ENCODE measurements at regions not wholly inside any gene's neighbourhood (a gene's known extent, or its start where the extent isn't known, plus 50 kb on each side); places are given as distances from the start of the nearest gene placed in this dataset.

GRCh38 chr7:156582591-156583123, 57.9 kb upstream of the RNF32 start:
- TF ChIP-seq TAF1 (IDR thresholded peaks at IDR 0.05; ENCODE audit: low read depth) (no peak), CTCF (IDR thresholded peaks at IDR 0.05; ENCODE audit: poor library complexity, severe bottlenecking) (no peak), SMC3 (conservative IDR thresholded peaks at IDR 0.05; ENCODE audit: poor library complexity) (no peak), EP300 (conservative IDR thresholded peaks at IDR 0.05; ENCODE audit: poor library complexity, severe bottlenecking) (no peak), EZH2 (IDR thresholded peaks at IDR 0.05; ENCODE audit: borderline replicate concordance, insufficient read depth, low read length, poor library complexity, severe bottlenecking) (no peak), POLR2AphosphoS5 (IDR thresholded peaks at IDR 0.05) (no peak), MXI1 (conservative IDR thresholded peaks at IDR 0.05; ENCODE audit: poor library complexity, severe bottlenecking) (no peak), RAD21 (conservative IDR thresholded peaks at IDR 0.05) (no peak)
- TF ChIP-seq, protein P1, sequence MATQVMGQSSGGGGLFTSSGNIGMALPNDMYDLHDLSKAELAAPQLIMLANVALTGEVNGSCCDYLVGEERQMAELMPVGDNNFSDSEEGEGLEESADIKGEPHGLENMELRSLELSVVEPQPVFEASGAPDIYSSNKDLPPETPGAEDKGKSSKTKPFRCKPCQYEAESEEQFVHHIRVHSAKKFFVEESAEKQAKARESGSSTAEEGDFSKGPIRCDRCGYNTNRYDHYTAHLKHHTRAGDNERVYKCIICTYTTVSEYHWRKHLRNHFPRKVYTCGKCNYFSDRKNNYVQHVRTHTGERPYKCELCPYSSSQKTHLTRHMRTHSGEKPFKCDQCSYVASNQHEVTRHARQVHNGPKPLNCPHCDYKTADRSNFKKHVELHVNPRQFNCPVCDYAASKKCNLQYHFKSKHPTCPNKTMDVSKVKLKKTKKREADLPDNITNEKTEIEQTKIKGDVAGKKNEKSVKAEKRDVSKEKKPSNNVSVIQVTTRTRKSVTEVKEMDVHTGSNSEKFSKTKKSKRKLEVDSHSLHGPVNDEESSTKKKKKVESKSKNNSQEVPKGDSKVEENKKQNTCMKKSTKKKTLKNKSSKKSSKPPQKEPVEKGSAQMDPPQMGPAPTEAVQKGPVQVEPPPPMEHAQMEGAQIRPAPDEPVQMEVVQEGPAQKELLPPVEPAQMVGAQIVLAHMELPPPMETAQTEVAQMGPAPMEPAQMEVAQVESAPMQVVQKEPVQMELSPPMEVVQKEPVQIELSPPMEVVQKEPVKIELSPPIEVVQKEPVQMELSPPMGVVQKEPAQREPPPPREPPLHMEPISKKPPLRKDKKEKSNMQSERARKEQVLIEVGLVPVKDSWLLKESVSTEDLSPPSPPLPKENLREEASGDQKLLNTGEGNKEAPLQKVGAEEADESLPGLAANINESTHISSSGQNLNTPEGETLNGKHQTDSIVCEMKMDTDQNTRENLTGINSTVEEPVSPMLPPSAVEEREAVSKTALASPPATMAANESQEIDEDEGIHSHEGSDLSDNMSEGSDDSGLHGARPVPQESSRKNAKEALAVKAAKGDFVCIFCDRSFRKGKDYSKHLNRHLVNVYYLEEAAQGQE (IDR thresholded peaks at IDR 0.05; ENCODE audit: borderline replicate concordance): no peak
- Histone ChIP-seq H3K36me3 (ENCODE audit: insufficient read depth, low read length) (no peaks in the 10 kb centered on the region), H3K4me3 (ENCODE audit: low read length) (no peak overlapping the region), H3K27ac (ENCODE audit: low read length) (no peak overlapping the region), H3K4me2 (ENCODE audit: low read length) (no peak overlapping the region), H3F3A (ENCODE audit: insufficient read depth, low read length, poor library complexity, severe bottlenecking) (no peaks in the 10 kb centered on the region), H3K79me2 (replicated peaks; ENCODE audit: insufficient read depth, low read length) (no peaks in the 10 kb centered on the region), H3K9me3 (ENCODE audit: low read length) (no peaks in the 10 kb centered on the region), H2AFZ (ENCODE audit: low read depth, low read length) (no peak overlapping the region), H3K9ac (ENCODE audit: low read length) (no peak overlapping the region), H4K20me1 (ENCODE audit: insufficient read depth) (no peaks in the 10 kb centered on the region), H3K9me2 (ENCODE audit: insufficient read depth, low read length) (no peaks in the 10 kb centered on the region), H3K27me3 (ENCODE audit: insufficient read depth, low read depth, low read length) (no peaks in the 10 kb centered on the region)

- no peaks in the 10 kb centered on the region for H3K27me3 ChIP-seq (ENCODE audit: insufficient read depth, low read depth, low read length)
- H3F3A ChIP-seq (ENCODE audit: insufficient read depth, low read length, poor library complexity, severe bottlenecking): no peaks in the 10 kb centered on the region
- H3K9ac ChIP-seq (ENCODE audit: low read length): no peak overlapping the region
- TF ChIP-seq, protein P1 (IDR thresholded peaks at IDR 0.05; ENCODE audit: borderline replicate concordance): no peak
- no peak for TF ChIP-seq TAF1 (IDR thresholded peaks at IDR 0.05; ENCODE audit: low read depth)
- no peaks in the 10 kb centered on the region for H3K79me2 ChIP-seq (replicated peaks; ENCODE audit: insufficient read depth, low read length)
- no peaks in the 10 kb centered on the region for H3K9me2 ChIP-seq (ENCODE audit: insufficient read depth, low read length)
- no peaks in the 10 kb centered on the region for H4K20me1 ChIP-seq (ENCODE audit: insufficient read depth)
- H3K9me3 ChIP-seq (ENCODE audit: low read length): no peaks in the 10 kb centered on the region
- no peak overlapping the region for H2AFZ ChIP-seq (ENCODE audit: low read depth, low read length)
- H3K27ac ChIP-seq (ENCODE audit: low read length): no peak overlapping the region
- H3K4me3 ChIP-seq (ENCODE audit: low read length): no peak overlapping the region
- H3K36me3 ChIP-seq (ENCODE audit: insufficient read depth, low read length): no peaks in the 10 kb centered on the region
- H3K4me2 ChIP-seq (ENCODE audit: low read length): no peak overlapping the region
These were observed 60.5 kb upstream of the RNF32 start for GRCh38 chr7:156580036-156580435.

Measured in neural cell (in vitro differentiated cells).